Testis (tissue), 2 donors: ENCODE measurements at regions not wholly inside any gene's neighbourhood (a gene's known extent, or its start where the extent isn't known, plus 50 kb on each side); places are given as distances from the start of the nearest gene placed in this dataset.

Experiments
- CTCF ChIP-seq, 3 experiments: fragments of 450-650 bp in 2 of 3; fragments of 200-600 bp in 1 of 3; sonication (generic) in 1 of 3; IDR thresholded peaks; one replicate each; pipeline ENCODE4 v1.5.1; 2016 to 2019; ENCODE audit warnings: antibody characterized with exemption in 3 of 3, mild to moderate bottlenecking in 2 of 3, moderate library complexity in 1 of 3
- POLR2A ChIP-seq: fragments of 450-650 bp; IDR thresholded peaks from one replicate; pipeline ENCODE4 v1.6.1; 2017; ENCODE audit warnings: antibody characterized with exemption, mild to moderate bottlenecking, moderate library complexity

- TF ChIP-seq POLR2A: no peak
- TF ChIP-seq CTCF (IDR thresholded peaks at IDR 0.05): no peak
These were observed 52.9 kb upstream of the FSHR start for GRCh38 chr2:49207204-49207603.
